ENCODE measurements at regions not wholly inside any gene's neighbourhood (a gene's known extent, or its start where the extent isn't known, plus 50 kb on each side); places are given as distances from the start of the nearest gene placed in this dataset.
"Not testable (repeated sequence)": the region's sequence is repeated elsewhere in the genome, so short reads cannot be mapped to it uniquely, and the experiment has no call there.

GRCh38 chr1:234768171-234768568 lies 158.2 kb upstream of the IRF2BP2 start:
- no peak for TF ChIP-seq CTCF (IDR thresholded peaks at IDR 0.05)
- H3K36me3 Mint-ChIP-seq (ENCODE audit: unreplicated experiment): no peaks in the 10 kb centered on the region
- peaks cover 36% of the 10 kb centered on the region for H3K4me1 Mint-ChIP-seq (ENCODE audit: unreplicated experiment)
- H3K4me3 Mint-ChIP-seq (ENCODE audit: unreplicated experiment): no peak overlapping the region
- no peaks in the 10 kb centered on the region for H3K27me3 Mint-ChIP-seq (ENCODE audit: unreplicated experiment)
- H3K27ac Mint-ChIP-seq (ENCODE audit: unreplicated experiment): no peak overlapping the region
- no peaks in the 10 kb centered on the region for H3K9me3 Mint-ChIP-seq (ENCODE audit: unreplicated experiment)
- DNase-seq (ENCODE audit: extremely low spot score, unreplicated experiment): no peak

- H3K27ac Mint-ChIP-seq (ENCODE audit: unreplicated experiment): no peak overlapping the region
- H3K9me3 Mint-ChIP-seq (ENCODE audit: unreplicated experiment): no peaks in the 10 kb centered on the region
- TF ChIP-seq CTCF (IDR thresholded peaks at IDR 0.05): no peak
- H3K36me3 Mint-ChIP-seq (ENCODE audit: unreplicated experiment): no peaks in the 10 kb centered on the region
- no peaks in the 10 kb centered on the region for H3K27me3 Mint-ChIP-seq (ENCODE audit: unreplicated experiment)
- H3K4me1 Mint-ChIP-seq (ENCODE audit: unreplicated experiment): peaks cover 13% of the 10 kb centered on the region
- no peak overlapping the region for H3K4me3 Mint-ChIP-seq (ENCODE audit: unreplicated experiment)
- no peak for DNase-seq (ENCODE audit: extremely low spot score, unreplicated experiment)
These were observed 155.7 kb upstream of the IRF2BP2 start for GRCh38 chr1:234765672-234766071.

GRCh38 chr1:234765181-234765580 lies 155.2 kb upstream of the IRF2BP2 start:
- H3K36me3 Mint-ChIP-seq (ENCODE audit: unreplicated experiment): no peaks in the 10 kb centered on the region
- DNase-seq (ENCODE audit: extremely low spot score, unreplicated experiment): no peak
- H3K4me3 Mint-ChIP-seq (ENCODE audit: unreplicated experiment): no peak overlapping the region
- H3K4me1 Mint-ChIP-seq (ENCODE audit: unreplicated experiment): peaks cover 13% of the 10 kb centered on the region
- H3K27me3 Mint-ChIP-seq (ENCODE audit: unreplicated experiment): no peaks in the 10 kb centered on the region
- no peaks in the 10 kb centered on the region for H3K9me3 Mint-ChIP-seq (ENCODE audit: unreplicated experiment)
- no peak for TF ChIP-seq CTCF (IDR thresholded peaks at IDR 0.05)
- H3K27ac Mint-ChIP-seq (ENCODE audit: unreplicated experiment): no peak overlapping the region

- peaks cover 8% of the 10 kb centered on the region for H3K4me1 Mint-ChIP-seq (ENCODE audit: unreplicated experiment)
- no peak overlapping the region for H3K4me3 Mint-ChIP-seq (ENCODE audit: unreplicated experiment)
- H3K27me3 Mint-ChIP-seq (ENCODE audit: unreplicated experiment): no peaks in the 10 kb centered on the region
- no peaks in the 10 kb centered on the region for H3K9me3 Mint-ChIP-seq (ENCODE audit: unreplicated experiment)
- H3K27ac Mint-ChIP-seq (ENCODE audit: unreplicated experiment): no peak overlapping the region
- H3K36me3 Mint-ChIP-seq (ENCODE audit: unreplicated experiment): no peaks in the 10 kb centered on the region
- DNase-seq (ENCODE audit: extremely low spot score, unreplicated experiment): no peak
- no peak for TF ChIP-seq CTCF (IDR thresholded peaks at IDR 0.05)
These were observed 153.9 kb upstream of the IRF2BP2 start for GRCh38 chr1:234763910-234764309.

GRCh38 chr1:234763367-234763766 lies 153.4 kb upstream of the IRF2BP2 start:
- no peak overlapping the region for H3K27ac Mint-ChIP-seq (ENCODE audit: unreplicated experiment)
- H3K36me3 Mint-ChIP-seq (ENCODE audit: unreplicated experiment): no peaks in the 10 kb centered on the region
- DNase-seq (ENCODE audit: extremely low spot score, unreplicated experiment): no peak
- no peaks in the 10 kb centered on the region for H3K9me3 Mint-ChIP-seq (ENCODE audit: unreplicated experiment)
- TF ChIP-seq CTCF (IDR thresholded peaks at IDR 0.05): no peak
- no peaks in the 10 kb centered on the region for H3K27me3 Mint-ChIP-seq (ENCODE audit: unreplicated experiment)
- H3K4me1 Mint-ChIP-seq (ENCODE audit: unreplicated experiment): peaks cover 8% of the 10 kb centered on the region
- H3K4me3 Mint-ChIP-seq (ENCODE audit: unreplicated experiment): no peak overlapping the region

- not testable (repeated sequence) for H3K27ac Mint-ChIP-seq (ENCODE audit: unreplicated experiment); H3K27me3 Mint-ChIP-seq (ENCODE audit: unreplicated experiment); H3K36me3 Mint-ChIP-seq (ENCODE audit: unreplicated experiment); H3K9me3 Mint-ChIP-seq (ENCODE audit: unreplicated experiment); H3K4me1 Mint-ChIP-seq (ENCODE audit: unreplicated experiment); H3K4me3 Mint-ChIP-seq (ENCODE audit: unreplicated experiment); DNase-seq (ENCODE audit: extremely low spot score, unreplicated experiment)
These were observed 152.1 kb upstream of the IRF2BP2 start for GRCh38 chr1:234762127-234762526.

Measured in osteocyte (in vitro differentiated cells).